H1 (cell line): ENCODE measurements at regions not wholly inside any gene's neighbourhood (a gene's known extent, or its start where the extent isn't known, plus 50 kb on each side); places are given as distances from the start of the nearest gene placed in this dataset.

Experiments
- CBX8 ChIP-seq: fragments of 300-800, 300-1000 bp; sonication (generic); IDR thresholded peaks from 2 replicates; pipeline ENCODE4 v1.7.1; 2016; ENCODE audit warnings: low read depth, low read length, borderline replicate concordance
- KDM4A ChIP-seq: IDR thresholded peaks from one replicate; pipeline ENCODE4 v1.7.1; 2012; ENCODE audit warnings: low read depth, mild to moderate bottlenecking, moderate library complexity, low read length, inconsistent platforms; ENCODE audit not compliant: severe bottlenecking
- POU5F1 ChIP-seq: IDR thresholded peaks from 2 replicates; pipeline ENCODE4 v1.6.1; 2011; ENCODE audit warnings: low read depth, mild to moderate bottlenecking, low read length, moderate library complexity
- RXRA ChIP-seq: IDR thresholded peaks from 2 replicates; pipeline ENCODE4 v1.6.1; 2011; ENCODE audit warnings: low read depth, mild to moderate bottlenecking, low read length, moderate library complexity; ENCODE audit not compliant: insufficient read depth
- SP4 ChIP-seq: IDR thresholded peaks from 2 replicates; pipeline ENCODE4 v1.6.1; 2012; ENCODE audit warnings: low read length, inconsistent platforms
- TBP ChIP-seq: IDR thresholded peaks from 2 replicates; pipeline ENCODE4 v1.6.1; 2011; ENCODE audit warnings: low read depth, low read length, improper control_type of control experiment
- YY1 ChIP-seq: IDR thresholded peaks from 2 replicates; pipeline ENCODE4 v1.6.1; 2011; ENCODE audit warnings: low read depth, mild to moderate bottlenecking, low read length
- TF ChIP-seq, protein P1 (sequence below): fragments of 300-600 bp; sonication (generic); IDR thresholded peaks from 2 replicates; pipeline ENCODE4 v1.7.1; 2012; ENCODE audit warnings: low read length, moderate library complexity, mild to moderate bottlenecking, inconsistent platforms; ENCODE audit not compliant: insufficient replicate concordance
- TF ChIP-seq, protein P2 (sequence below), 3 experiments: IDR thresholded peaks; 1 replicate in 2 of 3; 2 replicates in 1 of 3; pipeline versions ENCODE4 v1.5.1 to v1.6.1; 2011; ENCODE audit warnings: low read length in 3 of 3, mild to moderate bottlenecking in 3 of 3, inconsistent platforms in 2 of 3, low read depth in 1 of 3, moderate library complexity in 1 of 3; ENCODE audit not compliant: insufficient read depth in 1 of 3; ENCODE audit errors: control extremely low read depth in 1 of 3

DNA sequence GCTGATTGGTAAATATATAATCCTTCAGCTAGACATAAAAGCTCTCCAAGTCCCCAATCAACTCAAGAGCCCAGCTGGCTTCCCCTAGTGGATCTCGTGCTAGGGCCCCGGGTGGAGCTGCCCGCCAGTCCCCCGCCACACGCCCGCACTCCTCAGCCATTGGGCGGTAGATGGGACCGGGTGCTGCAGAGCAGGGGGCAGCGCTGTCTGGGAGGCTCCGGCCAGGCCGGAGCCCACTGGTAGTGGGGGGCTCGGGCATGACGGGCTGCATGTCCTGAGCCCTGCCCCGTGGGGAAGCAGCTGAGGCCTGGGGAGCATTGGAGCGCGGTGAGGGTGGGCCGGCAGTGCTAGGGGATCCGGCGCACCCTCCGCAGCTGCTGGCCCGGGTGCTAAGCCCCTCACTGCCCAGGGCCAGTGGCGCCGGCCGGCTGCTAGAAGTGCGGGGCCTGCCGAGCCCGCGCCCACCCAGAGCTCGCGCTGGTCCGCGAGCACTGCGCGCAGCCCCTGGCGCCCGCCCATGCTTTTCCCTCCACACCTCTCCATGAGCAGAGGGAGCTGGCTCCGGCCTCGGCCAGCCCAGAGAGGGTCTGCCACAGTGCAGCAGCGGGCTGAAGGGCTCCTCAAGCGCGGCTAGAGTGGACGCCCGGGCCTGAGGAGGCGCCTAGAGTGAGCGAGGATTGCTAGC is 1680.6 kb upstream of the RAG2 start (continued):
- TF ChIP-seq, protein P1, sequence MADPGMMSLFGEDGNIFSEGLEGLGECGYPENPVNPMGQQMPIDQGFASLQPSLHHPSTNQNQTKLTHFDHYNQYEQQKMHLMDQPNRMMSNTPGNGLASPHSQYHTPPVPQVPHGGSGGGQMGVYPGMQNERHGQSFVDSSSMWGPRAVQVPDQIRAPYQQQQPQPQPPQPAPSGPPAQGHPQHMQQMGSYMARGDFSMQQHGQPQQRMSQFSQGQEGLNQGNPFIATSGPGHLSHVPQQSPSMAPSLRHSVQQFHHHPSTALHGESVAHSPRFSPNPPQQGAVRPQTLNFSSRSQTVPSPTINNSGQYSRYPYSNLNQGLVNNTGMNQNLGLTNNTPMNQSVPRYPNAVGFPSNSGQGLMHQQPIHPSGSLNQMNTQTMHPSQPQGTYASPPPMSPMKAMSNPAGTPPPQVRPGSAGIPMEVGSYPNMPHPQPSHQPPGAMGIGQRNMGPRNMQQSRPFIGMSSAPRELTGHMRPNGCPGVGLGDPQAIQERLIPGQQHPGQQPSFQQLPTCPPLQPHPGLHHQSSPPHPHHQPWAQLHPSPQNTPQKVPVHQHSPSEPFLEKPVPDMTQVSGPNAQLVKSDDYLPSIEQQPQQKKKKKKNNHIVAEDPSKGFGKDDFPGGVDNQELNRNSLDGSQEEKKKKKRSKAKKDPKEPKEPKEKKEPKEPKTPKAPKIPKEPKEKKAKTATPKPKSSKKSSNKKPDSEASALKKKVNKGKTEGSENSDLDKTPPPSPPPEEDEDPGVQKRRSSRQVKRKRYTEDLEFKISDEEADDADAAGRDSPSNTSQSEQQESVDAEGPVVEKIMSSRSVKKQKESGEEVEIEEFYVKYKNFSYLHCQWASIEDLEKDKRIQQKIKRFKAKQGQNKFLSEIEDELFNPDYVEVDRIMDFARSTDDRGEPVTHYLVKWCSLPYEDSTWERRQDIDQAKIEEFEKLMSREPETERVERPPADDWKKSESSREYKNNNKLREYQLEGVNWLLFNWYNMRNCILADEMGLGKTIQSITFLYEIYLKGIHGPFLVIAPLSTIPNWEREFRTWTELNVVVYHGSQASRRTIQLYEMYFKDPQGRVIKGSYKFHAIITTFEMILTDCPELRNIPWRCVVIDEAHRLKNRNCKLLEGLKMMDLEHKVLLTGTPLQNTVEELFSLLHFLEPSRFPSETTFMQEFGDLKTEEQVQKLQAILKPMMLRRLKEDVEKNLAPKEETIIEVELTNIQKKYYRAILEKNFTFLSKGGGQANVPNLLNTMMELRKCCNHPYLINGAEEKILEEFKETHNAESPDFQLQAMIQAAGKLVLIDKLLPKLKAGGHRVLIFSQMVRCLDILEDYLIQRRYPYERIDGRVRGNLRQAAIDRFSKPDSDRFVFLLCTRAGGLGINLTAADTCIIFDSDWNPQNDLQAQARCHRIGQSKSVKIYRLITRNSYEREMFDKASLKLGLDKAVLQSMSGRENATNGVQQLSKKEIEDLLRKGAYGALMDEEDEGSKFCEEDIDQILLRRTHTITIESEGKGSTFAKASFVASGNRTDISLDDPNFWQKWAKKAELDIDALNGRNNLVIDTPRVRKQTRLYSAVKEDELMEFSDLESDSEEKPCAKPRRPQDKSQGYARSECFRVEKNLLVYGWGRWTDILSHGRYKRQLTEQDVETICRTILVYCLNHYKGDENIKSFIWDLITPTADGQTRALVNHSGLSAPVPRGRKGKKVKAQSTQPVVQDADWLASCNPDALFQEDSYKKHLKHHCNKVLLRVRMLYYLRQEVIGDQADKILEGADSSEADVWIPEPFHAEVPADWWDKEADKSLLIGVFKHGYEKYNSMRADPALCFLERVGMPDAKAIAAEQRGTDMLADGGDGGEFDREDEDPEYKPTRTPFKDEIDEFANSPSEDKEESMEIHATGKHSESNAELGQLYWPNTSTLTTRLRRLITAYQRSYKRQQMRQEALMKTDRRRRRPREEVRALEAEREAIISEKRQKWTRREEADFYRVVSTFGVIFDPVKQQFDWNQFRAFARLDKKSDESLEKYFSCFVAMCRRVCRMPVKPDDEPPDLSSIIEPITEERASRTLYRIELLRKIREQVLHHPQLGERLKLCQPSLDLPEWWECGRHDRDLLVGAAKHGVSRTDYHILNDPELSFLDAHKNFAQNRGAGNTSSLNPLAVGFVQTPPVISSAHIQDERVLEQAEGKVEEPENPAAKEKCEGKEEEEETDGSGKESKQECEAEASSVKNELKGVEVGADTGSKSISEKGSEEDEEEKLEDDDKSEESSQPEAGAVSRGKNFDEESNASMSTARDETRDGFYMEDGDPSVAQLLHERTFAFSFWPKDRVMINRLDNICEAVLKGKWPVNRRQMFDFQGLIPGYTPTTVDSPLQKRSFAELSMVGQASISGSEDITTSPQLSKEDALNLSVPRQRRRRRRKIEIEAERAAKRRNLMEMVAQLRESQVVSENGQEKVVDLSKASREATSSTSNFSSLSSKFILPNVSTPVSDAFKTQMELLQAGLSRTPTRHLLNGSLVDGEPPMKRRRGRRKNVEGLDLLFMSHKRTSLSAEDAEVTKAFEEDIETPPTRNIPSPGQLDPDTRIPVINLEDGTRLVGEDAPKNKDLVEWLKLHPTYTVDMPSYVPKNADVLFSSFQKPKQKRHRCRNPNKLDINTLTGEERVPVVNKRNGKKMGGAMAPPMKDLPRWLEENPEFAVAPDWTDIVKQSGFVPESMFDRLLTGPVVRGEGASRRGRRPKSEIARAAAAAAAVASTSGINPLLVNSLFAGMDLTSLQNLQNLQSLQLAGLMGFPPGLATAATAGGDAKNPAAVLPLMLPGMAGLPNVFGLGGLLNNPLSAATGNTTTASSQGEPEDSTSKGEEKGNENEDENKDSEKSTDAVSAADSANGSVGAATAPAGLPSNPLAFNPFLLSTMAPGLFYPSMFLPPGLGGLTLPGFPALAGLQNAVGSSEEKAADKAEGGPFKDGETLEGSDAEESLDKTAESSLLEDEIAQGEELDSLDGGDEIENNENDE, result no peak
- no peak for TF ChIP-seq RXRA
- TF ChIP-seq SP4, result no peak
- TF ChIP-seq YY1, result no peak
- TF ChIP-seq POU5F1, result no peak
- TF ChIP-seq, protein P2, sequence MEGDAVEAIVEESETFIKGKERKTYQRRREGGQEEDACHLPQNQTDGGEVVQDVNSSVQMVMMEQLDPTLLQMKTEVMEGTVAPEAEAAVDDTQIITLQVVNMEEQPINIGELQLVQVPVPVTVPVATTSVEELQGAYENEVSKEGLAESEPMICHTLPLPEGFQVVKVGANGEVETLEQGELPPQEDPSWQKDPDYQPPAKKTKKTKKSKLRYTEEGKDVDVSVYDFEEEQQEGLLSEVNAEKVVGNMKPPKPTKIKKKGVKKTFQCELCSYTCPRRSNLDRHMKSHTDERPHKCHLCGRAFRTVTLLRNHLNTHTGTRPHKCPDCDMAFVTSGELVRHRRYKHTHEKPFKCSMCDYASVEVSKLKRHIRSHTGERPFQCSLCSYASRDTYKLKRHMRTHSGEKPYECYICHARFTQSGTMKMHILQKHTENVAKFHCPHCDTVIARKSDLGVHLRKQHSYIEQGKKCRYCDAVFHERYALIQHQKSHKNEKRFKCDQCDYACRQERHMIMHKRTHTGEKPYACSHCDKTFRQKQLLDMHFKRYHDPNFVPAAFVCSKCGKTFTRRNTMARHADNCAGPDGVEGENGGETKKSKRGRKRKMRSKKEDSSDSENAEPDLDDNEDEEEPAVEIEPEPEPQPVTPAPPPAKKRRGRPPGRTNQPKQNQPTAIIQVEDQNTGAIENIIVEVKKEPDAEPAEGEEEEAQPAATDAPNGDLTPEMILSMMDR (IDR thresholded peaks at IDR 0.05; ENCODE audit: control extremely low read depth in 1 of 3, insufficient read depth in 1 of 3, low read depth in 1 of 3, low read length in 3 of 3), result no peak
- no peak for TF ChIP-seq KDM4A
- TF ChIP-seq TBP, result no peak
- no peak for TF ChIP-seq CBX8
